Gastroesophageal sphincter (tissue), 4 donors: ENCODE measurements at regions not wholly inside any gene's neighbourhood (a gene's known extent, or its start where the extent isn't known, plus 50 kb on each side); places are given as distances from the start of the nearest gene placed in this dataset.

Source experiments
- ATAC-seq: fragments of 150-250 bp; one replicate; pipeline ENCODE4 v1.9.1; 2016; ENCODE audit warnings: mild to moderate bottlenecking, moderate library complexity
- H3K27ac ChIP-seq, 4 donors: fragments of 200-600 bp; sonication (generic) in 3 of 4; 1 replicate in 3 of 4; 2 replicates in 1 of 4; pipeline ENCODE4 v1.5.1; 2016 to 2019
- H3K27me3 ChIP-seq: fragments of 200-600 bp; sonication (generic); one replicate; pipeline ENCODE4 v1.5.1; 2019
- H3K36me3 ChIP-seq, 2 donors: fragments of 200-600 bp; sonication (generic); one replicate each; pipeline ENCODE4 v1.5.1; 2019; ENCODE audit warnings: control low read depth in 1 of 2
- H3K4me1 ChIP-seq, 3 donors: fragments of 200-600 bp; sonication (generic); 1 replicate in 2 of 3; 2 replicates in 1 of 3; pipeline ENCODE4 v1.5.1; 2016 to 2019; ENCODE audit warnings: control low read depth in 2 of 3
- H3K4me3 ChIP-seq, 2 donors: fragments of 200-600 bp; sonication (generic); one replicate each; pipeline ENCODE4 v1.5.1; 2019; ENCODE audit warnings: mild to moderate bottlenecking in 1 of 2, moderate library complexity in 1 of 2
- H3K9me3 ChIP-seq, 3 donors: fragments of 200-600 bp; sonication (generic); one replicate each; pipeline ENCODE4 v1.5.1; 2017 to 2019; ENCODE audit warnings: control low read depth in 2 of 3
- CTCF ChIP-seq, 4 experiments: fragments of 200-600 bp in 2 of 4; fragments of 450-650 bp in 2 of 4; sonication (generic) in 1 of 4; IDR thresholded peaks; one replicate each; pipeline ENCODE4 v1.5.1; 2017 to 2019; ENCODE audit warnings: antibody characterized with exemption in 4 of 4, mild to moderate bottlenecking in 2 of 4, moderate library complexity in 2 of 4
- EP300 ChIP-seq: sonication (generic); formaldehyde crosslinking; IDR thresholded peaks from one replicate; pipeline ENCODE4 v1.6.1; 2017; ENCODE audit warnings: antibody characterized with exemption, mild to moderate bottlenecking
- POLR2A ChIP-seq, 2 donors: fragments of 450-650 bp; IDR thresholded peaks; one replicate each; pipeline ENCODE4 v1.6.1; 2017; ENCODE audit warnings: antibody characterized with exemption in 2 of 2, mild to moderate bottlenecking in 2 of 2, moderate library complexity in 1 of 2
- POLR2AphosphoS5 ChIP-seq: sonication (generic); formaldehyde crosslinking; IDR thresholded peaks from one replicate; pipeline ENCODE4 v1.6.1; 2017; ENCODE audit warnings: antibody characterized with exemption
- WGBS, 2 donors: methylation state at CpG; one replicate each; pipeline ENCODE4 v1.1.5; 2018; ENCODE audit warnings: low coverage in 1 of 2; 5-methylcytosine and 5-hydroxymethylcytosine counted together

GRCh38 chr7:22564511-22565045 is 64.6 kb upstream of the STEAP1B start:
- no peak for TF ChIP-seq POLR2A (IDR thresholded peaks at IDR 0.05)
- TF ChIP-seq CTCF (IDR thresholded peaks at IDR 0.05): no peak
- TF ChIP-seq EP300: no peak
- TF ChIP-seq POLR2AphosphoS5: no peak
- Histone ChIP-seq H3K27me3 (no peaks in the 10 kb centered on the region), H3K4me1 (peaks cover 0 to 63% (median 43%) of the 10 kb centered on the region in 3 donors), H3K27ac (peak overlapping the region in 1 of 4 donors; percentile 80), H3K4me3 (no peak overlapping the region), H3K36me3 (no peaks in the 10 kb centered on the region), H3K9me3 (no peaks in the 10 kb centered on the region)
- WGBS, 2 donors: 43 to 80% methylated on average over 1 to 6 of the region's 6 CpGs
- no peak for ATAC-seq

GRCh38 chr7:22563621-22564241 is 63.7 kb upstream of the STEAP1B start:
- 71% methylated on average over 5 of the region's 11 CpGs; no CpG with 5 or more reads in 1 of the 2 donors for WGBS, 2 donors
- no peak for TF ChIP-seq POLR2A (IDR thresholded peaks at IDR 0.05)
- no peak for TF ChIP-seq EP300
- no peak for TF ChIP-seq POLR2AphosphoS5
- TF ChIP-seq CTCF (IDR thresholded peaks at IDR 0.05): no peak
- Histone ChIP-seq H3K4me3 (peak overlapping the region in 1 of 2 donors; percentile 4), H3K27ac (peak overlapping the region in 3 of 4 donors; percentile 46 to 80 (median 77)), H3K27me3 (no peaks in the 10 kb centered on the region), H3K9me3 (no peaks in the 10 kb centered on the region), H3K36me3 (no peaks in the 10 kb centered on the region), H3K4me1 (peaks cover 0 to 63% (median 43%) of the 10 kb centered on the region in 3 donors)
- ATAC-seq: no peak

GRCh38 chr7:22563032-22563501 is 63.1 kb upstream of the STEAP1B start:
- Histone ChIP-seq H3K36me3 (no peaks in the 10 kb centered on the region), H3K9me3 (no peaks in the 10 kb centered on the region), H3K4me3 (peak overlapping the region in 1 of 2 donors; percentile 4), H3K4me1 (peaks cover 0 to 63% (median 43%) of the 10 kb centered on the region in 3 donors), H3K27me3 (no peaks in the 10 kb centered on the region), H3K27ac (peak overlapping the region in 3 of 4 donors; percentile 46 to 80 (median 77))
- WGBS, 2 donors: 12 to 64% methylated on average over 6 to 9 of the region's 10 CpGs
- no peak for TF ChIP-seq CTCF (IDR thresholded peaks at IDR 0.05)
- no peak for ATAC-seq

- Histone ChIP-seq H3K4me3 (no peak overlapping the region), H3K36me3 (no peaks in the 10 kb centered on the region), H3K4me1 (peaks cover 0 to 63% (median 43%) of the 10 kb centered on the region in 3 donors), H3K9me3 (no peaks in the 10 kb centered on the region), H3K27ac (peak overlapping the region; percentile 30 to 80 (median 74)), H3K27me3 (no peaks in the 10 kb centered on the region)
- no peak for TF ChIP-seq CTCF (IDR thresholded peaks at IDR 0.05)
- no peak for TF ChIP-seq POLR2A (IDR thresholded peaks at IDR 0.05)
- TF ChIP-seq POLR2AphosphoS5: no peak
- no peak for TF ChIP-seq EP300
- 47 to 73% methylated on average over 3 to 4 of the region's 5 CpGs for WGBS, 2 donors
- ATAC-seq: no peak
Observed at GRCh38 chr7:22561895-22562593, 62.1 kb upstream of the STEAP1B start.
